SK-N-SH treated with all-trans-retinoic acid at 6 μM for 48 hours (cell line): ENCODE measurements at regions not wholly inside any gene's neighbourhood (a gene's known extent, or its start where the extent isn't known, plus 50 kb on each side); places are given as distances from the start of the nearest gene placed in this dataset.

Experiments
- ATAC-seq: fragments of 200-7000 bp; cut with Tn5 transposase; 3 replicates; pipeline ENCODE4 v1.9.1; 2020; ENCODE audit warnings: mild to moderate bottlenecking, moderate library complexity
- BACH2 ChIP-seq: fragments of 250-450 bp; sonication (Bioruptor Pico); IDR thresholded peaks from 2 replicates; pipeline ENCODE4 v1.9.0; 2021; ENCODE audit warnings: mild to moderate bottlenecking, borderline replicate concordance
- CSDC2 ChIP-seq: fragments of 250-450 bp; sonication (Bioruptor Pico); IDR thresholded peaks from 2 replicates; pipeline ENCODE4 v1.5.0; 2020; ENCODE audit warnings: mild to moderate bottlenecking, moderate library complexity
- CSRNP3 ChIP-seq: fragments of 250-450 bp; sonication (Bioruptor Pico); IDR thresholded peaks from 2 replicates; pipeline ENCODE4 v1.5.1; 2021; ENCODE audit warnings: mild to moderate bottlenecking, moderate library complexity
- ESRRG ChIP-seq: fragments of 250-450 bp; sonication (Bioruptor Pico); IDR thresholded peaks from 2 replicates; pipeline ENCODE4 v1.6.1; 2021; ENCODE audit warnings: mild to moderate bottlenecking
- GLIS3 ChIP-seq: fragments of 250-450 bp; sonication (Bioruptor Pico); IDR thresholded peaks from 2 replicates; pipeline ENCODE4 v1.5.0; 2020; ENCODE audit warnings: mild to moderate bottlenecking, moderate library complexity
- OSR1 ChIP-seq: fragments of 250-450 bp; sonication (Bioruptor Pico); IDR thresholded peaks from 2 replicates; pipeline ENCODE4 v1.8.0; 2022; ENCODE audit warnings: moderate library complexity, mild to moderate bottlenecking, inconsistent platforms
- PPARA ChIP-seq: fragments of 250-450 bp; sonication (Bioruptor Pico); IDR thresholded peaks from 2 replicates; pipeline ENCODE4 v1.5.0; 2020; ENCODE audit warnings: mild to moderate bottlenecking, borderline replicate concordance
- RARB ChIP-seq: fragments of 250-450 bp; sonication (Bioruptor Pico); IDR thresholded peaks from 2 replicates; pipeline ENCODE4 v1.8.0; 2021; ENCODE audit warnings: mild to moderate bottlenecking, moderate library complexity
- TCF4 ChIP-seq: fragments of 250-450 bp; sonication (Bioruptor Pico); IDR thresholded peaks from 2 replicates; pipeline ENCODE4 v1.8.0; 2021; ENCODE audit warnings: mild to moderate bottlenecking, moderate library complexity, borderline replicate concordance
- TOX ChIP-seq: fragments of 250-450 bp; sonication (Bioruptor Pico); IDR thresholded peaks from 2 replicates; pipeline ENCODE4 v1.8.0; 2021; ENCODE audit warnings: mild to moderate bottlenecking, moderate library complexity, borderline replicate concordance
- TSHZ2 ChIP-seq: fragments of 250-450 bp; sonication (Bioruptor Pico); IDR thresholded peaks from 2 replicates; pipeline ENCODE4 v1.5.0; 2020; ENCODE audit warnings: mild to moderate bottlenecking, moderate library complexity
- ZC3H10 ChIP-seq: fragments of 250-450 bp; sonication (Bioruptor Pico); IDR thresholded peaks from 2 replicates; pipeline ENCODE4 v1.5.1; 2021; ENCODE audit warnings: mild to moderate bottlenecking, moderate library complexity
- ZFP3 ChIP-seq: fragments of 250-450 bp; sonication (Bioruptor Pico); IDR thresholded peaks from 2 replicates; pipeline ENCODE4 v1.5.0; 2020; ENCODE audit warnings: mild to moderate bottlenecking, moderate library complexity
- ZFP30 ChIP-seq: fragments of 450-650 bp; formaldehyde crosslinking; IDR thresholded peaks from 2 replicates; pipeline ENCODE4 v1.5.0; 2022; ENCODE audit warnings: mild to moderate bottlenecking, moderate library complexity
- ZNF565 ChIP-seq: fragments of 450-650 bp; formaldehyde crosslinking; conservative IDR thresholded peaks from 2 replicates; pipeline ENCODE4 v1.5.0; 2020; ENCODE audit warnings: low read depth, mild to moderate bottlenecking, moderate library complexity
- ZNF70 ChIP-seq: fragments of 450-650 bp; formaldehyde crosslinking; IDR thresholded peaks from 2 replicates; pipeline ENCODE4 v1.5.0; 2020; ENCODE audit warnings: mild to moderate bottlenecking, moderate library complexity
- ZNF8 ChIP-seq: fragments of 450-650 bp; formaldehyde crosslinking; IDR thresholded peaks from 2 replicates; pipeline ENCODE4 v1.5.0; 2020; ENCODE audit warnings: mild to moderate bottlenecking, moderate library complexity
- TF ChIP-seq, protein P1 (sequence below): fragments of 250-450 bp; sonication (Bioruptor Pico); IDR thresholded peaks from 2 replicates; pipeline ENCODE4 v1.8.0; 2021; ENCODE audit warnings: low read depth, mild to moderate bottlenecking, moderate library complexity, borderline replicate concordance
- TF ChIP-seq, protein P2 (sequence below): fragments of 250-450 bp; sonication (Bioruptor Pico); IDR thresholded peaks from 2 replicates; pipeline ENCODE4 v1.5.1; 2020; ENCODE audit warnings: low read depth, mild to moderate bottlenecking, moderate library complexity
- TF ChIP-seq, protein P3 (sequence below): fragments of 250-450 bp; sonication (Bioruptor Pico); IDR thresholded peaks from 2 replicates; pipeline ENCODE4 v1.8.0; 2020; ENCODE audit warnings: mild to moderate bottlenecking, moderate library complexity, borderline replicate concordance

DNA sequence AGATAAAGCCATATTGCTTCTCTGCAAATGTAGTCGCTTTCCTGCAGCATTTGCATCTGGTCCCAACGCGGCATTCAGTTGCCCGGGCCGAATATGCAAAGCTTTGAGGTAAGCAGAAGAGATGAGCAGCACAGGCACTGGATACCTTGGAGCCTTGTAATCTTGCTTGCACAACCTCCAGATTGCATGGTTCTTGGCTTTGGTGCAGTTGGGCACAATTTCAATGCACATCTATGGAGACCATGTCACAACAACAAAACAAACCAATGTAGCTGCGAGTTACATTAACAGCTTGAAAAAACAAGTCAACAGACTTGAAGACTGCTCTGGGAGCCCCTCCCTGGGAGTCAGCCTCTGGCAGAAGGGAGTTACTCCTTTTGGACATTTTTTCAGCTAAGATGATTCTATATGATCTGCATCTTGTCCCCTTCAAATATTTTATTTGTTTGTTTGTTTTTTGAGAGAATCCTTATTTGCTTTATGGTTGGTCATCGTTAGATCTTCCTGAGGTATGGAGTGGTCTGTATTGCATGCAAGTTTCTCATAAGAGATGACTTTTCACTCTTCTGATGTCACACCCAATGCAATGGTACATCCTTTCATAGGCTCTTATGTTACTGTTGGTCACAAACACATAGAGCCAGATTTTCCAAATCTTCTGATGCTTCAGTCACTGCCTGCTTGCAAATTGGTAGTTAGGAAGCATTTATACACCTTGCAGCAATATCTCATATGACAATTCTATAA lies 113.5 kb downstream of the EFEMP1 start:
- TF ChIP-seq ZC3H10 (no peak), TSHZ2 (CRISPR knock-in tag) (no peak)
- ATAC-seq = no peak

GRCh38 chr2:55807900-55808299 lies 114.3 kb upstream of the PNPT1 start:
- ATAC-seq = no peak
- no peak for TF ChIP-seq GLIS3 (CRISPR knock-in tag)

DNA sequence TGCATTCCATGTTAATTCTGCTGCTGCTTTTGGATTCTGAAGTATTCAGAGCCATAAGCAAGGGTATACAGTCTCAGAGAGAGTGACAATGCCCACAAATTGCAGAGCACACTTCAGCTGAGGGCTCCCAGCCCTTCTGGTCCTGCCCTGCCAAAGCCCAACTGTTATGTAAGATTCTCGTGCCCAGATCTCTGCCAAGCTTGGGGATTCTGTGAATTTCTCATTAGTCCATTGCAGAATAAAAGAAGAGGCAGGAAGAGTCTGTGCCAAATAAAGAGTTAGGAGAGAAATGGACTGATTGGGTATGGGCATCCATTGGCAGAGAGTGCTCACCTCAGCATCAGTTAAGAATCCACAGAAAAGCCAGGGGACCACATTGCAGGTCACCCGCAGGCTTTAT lies 112.0 kb upstream of the PNPT1 start:
- TF ChIP-seq, protein P1, sequence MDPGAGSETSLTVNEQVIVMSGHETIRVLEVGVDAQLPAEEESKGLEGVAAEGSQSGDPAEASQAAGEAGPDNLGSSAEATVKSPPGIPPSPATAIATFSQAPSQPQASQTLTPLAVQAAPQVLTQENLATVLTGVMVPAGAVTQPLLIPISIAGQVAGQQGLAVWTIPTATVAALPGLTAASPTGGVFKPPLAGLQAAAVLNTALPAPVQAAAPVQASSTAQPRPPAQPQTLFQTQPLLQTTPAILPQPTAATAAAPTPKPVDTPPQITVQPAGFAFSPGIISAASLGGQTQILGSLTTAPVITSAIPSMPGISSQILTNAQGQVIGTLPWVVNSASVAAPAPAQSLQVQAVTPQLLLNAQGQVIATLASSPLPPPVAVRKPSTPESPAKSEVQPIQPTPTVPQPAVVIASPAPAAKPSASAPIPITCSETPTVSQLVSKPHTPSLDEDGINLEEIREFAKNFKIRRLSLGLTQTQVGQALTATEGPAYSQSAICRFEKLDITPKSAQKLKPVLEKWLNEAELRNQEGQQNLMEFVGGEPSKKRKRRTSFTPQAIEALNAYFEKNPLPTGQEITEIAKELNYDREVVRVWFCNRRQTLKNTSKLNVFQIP (CRISPR knock-in tag) = no peak
- no peak for TF ChIP-seq PPARA (CRISPR knock-in tag)
- TF ChIP-seq TOX (CRISPR knock-in tag) = no peak
- no peak for TF ChIP-seq ZFP30 (CRISPR knock-in tag)
- TF ChIP-seq ESRRG (CRISPR knock-in tag) = no peak
- TF ChIP-seq RARB (CRISPR knock-in tag) = no peak
- no peak for TF ChIP-seq CSDC2 (CRISPR knock-in tag)
- TF ChIP-seq TCF4 (CRISPR knock-in tag) = no peak
- TF ChIP-seq, protein P2, sequence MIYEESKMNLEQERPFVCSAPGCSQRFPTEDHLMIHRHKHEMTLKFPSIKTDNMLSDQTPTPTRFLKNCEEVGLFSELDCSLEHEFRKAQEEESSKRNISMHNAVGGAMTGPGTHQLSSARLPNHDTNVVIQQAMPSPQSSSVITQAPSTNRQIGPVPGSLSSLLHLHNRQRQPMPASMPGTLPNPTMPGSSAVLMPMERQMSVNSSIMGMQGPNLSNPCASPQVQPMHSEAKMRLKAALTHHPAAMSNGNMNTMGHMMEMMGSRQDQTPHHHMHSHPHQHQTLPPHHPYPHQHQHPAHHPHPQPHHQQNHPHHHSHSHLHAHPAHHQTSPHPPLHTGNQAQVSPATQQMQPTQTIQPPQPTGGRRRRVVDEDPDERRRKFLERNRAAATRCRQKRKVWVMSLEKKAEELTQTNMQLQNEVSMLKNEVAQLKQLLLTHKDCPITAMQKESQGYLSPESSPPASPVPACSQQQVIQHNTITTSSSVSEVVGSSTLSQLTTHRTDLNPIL = no peak
- ATAC-seq = no peak; the same call in 2 of the 3 replicates

- peak; percentile 50 for ATAC-seq
- TF ChIP-seq, protein P1 (CRISPR knock-in tag) = no peak
- TF ChIP-seq RARB (CRISPR knock-in tag) (no peak), ZNF8 (no peak), CSRNP3 (CRISPR knock-in tag) (no peak), CSDC2 (CRISPR knock-in tag) (no peak), TOX (CRISPR knock-in tag) (no peak), ZFP30 (CRISPR knock-in tag) (no peak), OSR1 (CRISPR knock-in tag) (no peak), ESRRG (CRISPR knock-in tag) (no peak), ZNF70 (CRISPR knock-in tag) (no peak), ZNF565 (CRISPR knock-in tag) (no peak), ZFP3 (CRISPR knock-in tag) (no peak), BACH2 (CRISPR knock-in tag) (no peak), ZC3H10 (no peak)
- TF ChIP-seq, protein P2 = no peak
- TF ChIP-seq, protein P3, sequence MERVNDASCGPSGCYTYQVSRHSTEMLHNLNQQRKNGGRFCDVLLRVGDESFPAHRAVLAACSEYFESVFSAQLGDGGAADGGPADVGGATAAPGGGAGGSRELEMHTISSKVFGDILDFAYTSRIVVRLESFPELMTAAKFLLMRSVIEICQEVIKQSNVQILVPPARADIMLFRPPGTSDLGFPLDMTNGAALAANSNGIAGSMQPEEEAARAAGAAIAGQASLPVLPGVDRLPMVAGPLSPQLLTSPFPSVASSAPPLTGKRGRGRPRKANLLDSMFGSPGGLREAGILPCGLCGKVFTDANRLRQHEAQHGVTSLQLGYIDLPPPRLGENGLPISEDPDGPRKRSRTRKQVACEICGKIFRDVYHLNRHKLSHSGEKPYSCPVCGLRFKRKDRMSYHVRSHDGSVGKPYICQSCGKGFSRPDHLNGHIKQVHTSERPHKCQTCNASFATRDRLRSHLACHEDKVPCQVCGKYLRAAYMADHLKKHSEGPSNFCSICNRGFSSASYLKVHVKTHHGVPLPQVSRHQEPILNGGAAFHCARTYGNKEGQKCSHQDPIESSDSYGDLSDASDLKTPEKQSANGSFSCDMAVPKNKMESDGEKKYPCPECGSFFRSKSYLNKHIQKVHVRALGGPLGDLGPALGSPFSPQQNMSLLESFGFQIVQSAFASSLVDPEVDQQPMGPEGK (CRISPR knock-in tag) = no peak
- TF ChIP-seq, all 23 proteins: peak for 0
Measured at GRCh38 chr2:55804535-55804934, 110.9 kb upstream of the PNPT1 start.
